T-helper 2 cell (primary cell): ENCODE measurements at regions not wholly inside any gene's neighbourhood (a gene's known extent, or its start where the extent isn't known, plus 50 kb on each side); places are given as distances from the start of the nearest gene placed in this dataset.

Experiments
- DNase-seq, 5 experiments: peaks; one replicate each; pipeline versions ENCODE4 v3.0.0 to v3.0.0-alpha.2; 2012 to 2022

DNA sequence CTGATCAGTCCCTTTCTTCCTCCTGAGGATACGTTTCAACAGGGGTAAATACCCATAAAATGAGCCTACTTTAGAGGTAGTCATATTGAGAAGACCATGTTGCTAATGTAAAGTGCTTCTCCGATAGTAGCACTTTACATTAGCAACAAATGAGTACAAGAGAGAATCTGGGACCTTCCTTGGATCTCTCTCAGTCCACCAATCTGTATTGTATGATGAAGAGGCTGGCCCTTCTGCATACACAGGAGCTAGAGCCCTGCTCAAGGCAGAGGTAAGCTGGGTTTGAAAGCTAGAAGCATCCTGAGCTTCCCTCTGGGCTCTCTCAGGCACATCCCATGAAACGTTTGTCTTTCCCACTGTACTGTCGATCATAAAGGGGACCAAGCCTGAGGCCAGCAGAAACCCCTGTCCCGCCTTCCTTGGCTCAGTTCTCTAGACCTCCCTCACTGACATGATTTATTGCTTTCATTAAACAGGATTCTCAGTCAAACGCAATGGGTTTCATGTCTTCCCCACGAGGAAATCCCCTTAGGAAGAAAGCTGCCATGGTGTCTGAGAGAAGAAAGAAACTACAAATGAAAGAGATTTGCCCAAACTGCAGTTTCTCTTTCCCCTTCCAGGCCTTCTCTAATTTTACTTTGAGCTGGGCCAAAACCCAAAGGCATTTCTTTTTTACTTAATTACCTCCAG lies 62.8 kb upstream of the BCAR3 start:
- DNase-seq, result no peak

GRCh38 chr1:93743465-93743864 lies 61.8 kb upstream of the BCAR3 start:
- no peak for DNase-seq

DNA sequence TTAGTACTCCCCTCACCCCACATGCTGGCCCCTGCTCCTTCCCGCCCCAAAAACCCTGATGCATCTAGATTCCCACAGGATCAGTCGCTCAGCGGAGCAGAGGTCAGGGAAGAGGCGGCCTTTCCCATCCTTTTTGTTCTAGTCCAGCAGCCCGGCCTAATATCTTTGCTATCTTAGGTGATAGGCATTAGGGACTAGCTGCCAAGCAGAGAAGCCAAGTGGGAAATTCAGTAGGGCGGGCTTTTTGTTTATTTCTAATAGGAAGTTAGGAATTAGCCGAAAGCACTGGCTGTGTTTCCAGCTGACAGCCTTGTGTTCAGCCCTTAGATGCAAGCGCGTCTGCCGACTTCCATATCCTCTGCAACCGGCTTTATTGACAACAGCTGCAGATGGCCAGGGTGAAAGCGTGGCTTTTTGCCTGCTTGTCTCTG lies 59.0 kb upstream of the BCAR3 start:
- no peak for DNase-seq

GRCh38 chr1:93740157-93740556 lies 58.5 kb upstream of the BCAR3 start:
- no peak for DNase-seq

GRCh38 chr1:93739472-93739871 lies 57.8 kb upstream of the BCAR3 start:
- no peak for DNase-seq

DNA sequence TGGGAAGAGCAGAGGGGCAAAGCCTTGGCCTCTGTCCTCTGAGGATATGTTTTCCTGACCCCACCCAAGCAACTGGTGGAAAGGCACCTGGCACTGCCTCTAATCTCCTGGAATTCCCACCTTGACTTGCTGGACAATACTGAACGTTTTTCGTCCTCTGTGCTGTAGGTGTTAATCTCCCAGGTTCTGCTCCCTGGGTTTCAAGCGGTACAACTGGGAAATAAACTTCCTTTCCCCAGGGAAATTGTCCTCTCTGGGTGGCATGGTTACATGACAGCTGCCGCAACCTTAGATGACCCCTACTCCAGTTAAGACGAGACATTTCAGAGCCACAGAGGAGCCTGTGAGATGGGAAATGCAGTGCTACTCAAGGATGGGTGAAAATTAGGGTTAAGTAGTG lies 57.3 kb upstream of the BCAR3 start:
- no peak for DNase-seq

DNA sequence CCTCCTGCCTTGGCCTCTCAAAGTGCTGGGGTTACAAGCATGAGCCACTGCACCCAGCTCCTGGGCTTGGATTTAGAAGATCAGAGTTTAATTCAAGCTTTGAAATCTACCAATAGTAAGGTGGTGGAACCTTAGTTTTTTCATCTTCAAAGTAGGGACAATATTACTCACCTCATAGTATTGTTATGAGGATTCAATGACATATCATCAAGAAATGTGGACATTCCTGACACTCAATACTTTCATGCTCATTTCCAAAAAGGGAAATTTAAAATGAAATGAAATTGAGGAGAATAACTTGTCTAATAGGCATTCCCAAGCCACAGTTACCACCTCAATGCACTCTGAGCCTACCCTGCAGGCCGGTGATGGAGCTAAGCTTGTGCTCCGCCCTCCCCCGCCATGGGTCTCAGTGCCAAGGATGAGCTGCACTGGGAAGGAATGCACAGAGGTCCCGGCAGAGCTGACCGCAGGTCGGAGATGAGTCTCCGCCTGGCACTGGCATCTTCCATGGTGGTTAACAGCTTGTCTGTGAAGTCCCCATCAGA lies 56.5 kb upstream of the BCAR3 start:
- DNase-seq, result no peak

DNA sequence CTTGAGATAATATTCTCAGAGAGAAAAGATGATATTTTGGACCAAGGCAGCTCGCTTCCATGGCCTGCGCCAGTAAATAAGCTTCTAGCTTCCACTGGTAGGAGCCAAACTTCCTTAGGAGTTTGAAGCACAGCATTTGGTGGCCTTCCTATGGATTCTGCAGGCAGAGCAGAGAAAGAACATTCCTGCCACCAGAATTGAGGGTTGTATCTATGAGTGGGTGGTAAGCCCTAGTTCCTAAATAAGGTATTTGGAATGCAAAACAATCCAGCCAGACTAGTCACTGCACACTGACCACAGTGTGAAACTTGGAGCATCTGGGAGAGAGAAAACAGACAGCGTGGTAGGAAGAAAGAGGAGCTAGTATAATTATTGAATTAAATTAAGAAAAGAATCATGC lies 54.1 kb upstream of the BCAR3 start:
- DNase-seq, result no peak

- DNase-seq, result no peak
Measured at GRCh38 chr1:93734999-93735398, 53.4 kb upstream of the BCAR3 start.

DNA sequence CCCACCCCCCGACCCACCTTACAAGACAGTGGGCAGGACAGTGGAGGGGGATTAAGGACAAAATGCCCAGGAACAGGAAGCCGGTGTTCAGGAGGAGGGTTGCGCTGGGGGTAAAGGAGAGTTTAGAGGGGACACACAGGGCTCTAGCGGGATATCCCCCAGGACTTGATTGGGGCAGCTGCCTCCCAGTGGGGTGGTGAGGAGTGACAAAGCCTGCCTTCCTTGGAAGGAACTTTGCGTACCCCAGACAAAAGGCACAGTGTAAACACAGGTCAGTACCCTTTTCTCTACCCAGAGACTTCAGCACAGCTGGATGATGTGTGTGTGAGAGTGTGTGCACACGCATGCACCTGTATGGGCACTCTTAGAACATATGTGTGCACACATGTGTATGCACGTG lies 51.7 kb upstream of the BCAR3 start:
- no peak for DNase-seq

GRCh38 chr1:93732514-93732913 lies 50.9 kb upstream of the BCAR3 start:
- no peak for DNase-seq
